ENCODE measurements at regions not wholly inside any gene's neighbourhood (a gene's known extent, or its start where the extent isn't known, plus 50 kb on each side); places are given as distances from the start of the nearest gene placed in this dataset.

- no peak for TF ChIP-seq POLR2A (IDR thresholded peaks at IDR 0.05; ENCODE audit: low read length)
- TF ChIP-seq GATA1 (IDR thresholded peaks at IDR 0.05; ENCODE audit: low read depth, low read length): no peak
Observed at GRCh38 chr6:104381907-104382306, 477.8 kb downstream of the HACE1 start.
